ENCODE measurements at regions not wholly inside any gene's neighbourhood (a gene's known extent, or its start where the extent isn't known, plus 50 kb on each side); places are given as distances from the start of the nearest gene placed in this dataset.

GRCh38 chr7:7077945-7078344 lies 104.4 kb upstream of the C1GALT1 start:
- no peak for DNase-seq

GRCh38 chr7:7080802-7081201 lies 101.5 kb upstream of the C1GALT1 start:
- no peak for DNase-seq

- DNase-seq = no peak
Measured at GRCh38 chr7:7090460-7090859, 91.9 kb upstream of the C1GALT1 start.

- DNase-seq = no peak
Measured at GRCh38 chr7:7098280-7098818, 84.0 kb upstream of the C1GALT1 start.

GRCh38 chr7:7099584-7100014 lies 82.7 kb upstream of the C1GALT1 start:
- DNase-seq = no peak

- no peak for DNase-seq
Measured at GRCh38 chr7:7100432-7100849, 81.9 kb upstream of the C1GALT1 start.

- DNase-seq = no peak
Measured at GRCh38 chr7:7102906-7103305, 79.4 kb upstream of the C1GALT1 start.

GRCh38 chr7:7103343-7104313 lies 78.7 kb upstream of the C1GALT1 start:
- DNase-seq = peak; percentile 33

- DNase-seq = no peak
Measured at GRCh38 chr7:7104314-7104698, 78.0 kb upstream of the C1GALT1 start.

GRCh38 chr7:7104971-7105370 lies 77.4 kb upstream of the C1GALT1 start:
- no peak for DNase-seq

GRCh38 chr7:7105800-7106582 lies 76.4 kb upstream of the C1GALT1 start:
- no peak for DNase-seq

- no peak for DNase-seq
Measured at GRCh38 chr7:7108931-7109330, 73.4 kb upstream of the C1GALT1 start.

- DNase-seq = no peak
Measured at GRCh38 chr7:7109934-7110333, 72.4 kb upstream of the C1GALT1 start.

GRCh38 chr7:7110706-7111105 lies 71.6 kb upstream of the C1GALT1 start:
- no peak for DNase-seq

- DNase-seq = no peak
Measured at GRCh38 chr7:7112868-7113267, 69.5 kb upstream of the C1GALT1 start.

GRCh38 chr7:7114575-7115291 lies 67.6 kb upstream of the C1GALT1 start:
- peak; percentile 87 for DNase-seq

- DNase-seq = no peak
Measured at GRCh38 chr7:7117935-7118586, 64.3 kb upstream of the C1GALT1 start.

- no peak for DNase-seq
Measured at GRCh38 chr7:7118822-7119221, 63.5 kb upstream of the C1GALT1 start.

- peak; percentile 16 for DNase-seq
Measured at GRCh38 chr7:7119729-7120128, 62.6 kb upstream of the C1GALT1 start.

GRCh38 chr7:7122033-7122478 lies 60.3 kb upstream of the C1GALT1 start:
- no peak for DNase-seq

- no peak for DNase-seq
Measured at GRCh38 chr7:7122701-7123281, 59.6 kb upstream of the C1GALT1 start.

GRCh38 chr7:7125963-7126362 lies 56.4 kb upstream of the C1GALT1 start:
- no peak for DNase-seq

Data from NCI-H1092 (cell line).